IMR-90 (cell line): ENCODE measurements at regions not wholly inside any gene's neighbourhood (a gene's known extent, or its start where the extent isn't known, plus 50 kb on each side); places are given as distances from the start of the nearest gene placed in this dataset.

ENCODE experiments used
- ATAC-seq: fragments of 200-7000 bp; cut with Tn5 transposase; 2 replicates; pipeline ENCODE4 v1.9.1; 2020; ENCODE audit warnings: low read depth, mild to moderate bottlenecking, moderate library complexity
- BruUV-seq: library from RNA; stranded (reverse); fragments of 400-500 nt; replicated peaks from 2 replicates; lab custom pipeline; 2021; lab: Mats Ljungman, UMichigan
- CTCF ChIA-PET: fragments of 300-600 bp; formaldehyde crosslinking; extraction: SDS; loops from one replicate; lab custom pipeline; 2021; ENCODE audit warnings: antibody characterized with exemption; lab: Yijun Ruan, JAX
- POLR2A ChIA-PET: fragments of 300-600 bp; sonication (Branson Sonifier 250); formaldehyde crosslinking; loops from one replicate; lab custom pipeline; 2022; ENCODE audit warnings: antibody characterized with exemption; ENCODE audit not compliant: unreplicated experiment; lab: Charles Lee
- DNase-seq: peaks from one replicate; pipeline ENCODE4 v3.0.0; 2013
- H2AFZ ChIP-seq: replicated peaks from 2 replicates; pipeline ENCODE3; 2013; ENCODE audit warnings: low read length, mild to moderate bottlenecking; ENCODE audit not compliant: poor library complexity
- H2AK5ac ChIP-seq: 2 replicates; pipeline ENCODE4 v1.6.1; 2013; ENCODE audit warnings: low read depth, low read length, inconsistent platforms
- H2AK9ac ChIP-seq: replicated peaks from 2 replicates; pipeline ENCODE3; 2013; ENCODE audit warnings: mild to moderate bottlenecking, low read depth, low read length, moderate library complexity; ENCODE audit not compliant: poor library complexity
- H2BK120ac ChIP-seq: 2 replicates; pipeline ENCODE4 v1.6.1; 2013; ENCODE audit warnings: low read depth, low read length, inconsistent platforms
- H2BK15ac ChIP-seq: 3 replicates; pipeline ENCODE4 v1.6.1; 2013; ENCODE audit warnings: low read depth, low read length, inconsistent platforms
- H2BK20ac ChIP-seq: 2 replicates; pipeline ENCODE4 v1.6.1; 2013; ENCODE audit warnings: low read depth, mild to moderate bottlenecking, inconsistent platforms, low read length, moderate library complexity
- H2BK5ac ChIP-seq: 2 replicates; pipeline ENCODE4 v1.6.1; 2013; ENCODE audit warnings: mild to moderate bottlenecking, low read depth, low read length, inconsistent platforms; ENCODE audit not compliant: poor library complexity, severe bottlenecking
- H3K14ac ChIP-seq: replicated peaks from 2 replicates; pipeline ENCODE4 v1.6.1; 2013; ENCODE audit warnings: low read depth, low read length, inconsistent platforms
- H3K18ac ChIP-seq: 2 replicates; pipeline ENCODE4 v1.6.1; 2013; ENCODE audit warnings: low read depth, low read length, control low read depth
- H3K23ac ChIP-seq: 2 replicates; pipeline ENCODE4 v1.6.1; 2013; ENCODE audit warnings: low read depth, low read length, inconsistent platforms
- H3K27ac ChIP-seq: 2 replicates; pipeline ENCODE4 v1.5.1; 2013; ENCODE audit warnings: mild to moderate bottlenecking, control low read depth, low read length; ENCODE audit not compliant: insufficient read depth
- H3K27me3 ChIP-seq: 2 replicates; pipeline ENCODE4 v1.6.1; 2013; ENCODE audit warnings: low read length; ENCODE audit not compliant: control insufficient read depth, insufficient read depth
- H3K36me3 ChIP-seq: 2 replicates; pipeline ENCODE4 v1.6.1; 2013; ENCODE audit warnings: low read length, mixed read lengths; ENCODE audit not compliant: control insufficient read depth, insufficient read depth
- H3K4ac ChIP-seq: 2 replicates; pipeline ENCODE4 v1.6.1; 2013; ENCODE audit warnings: low read depth, low read length, inconsistent platforms
- H3K4me1 ChIP-seq: 2 replicates; pipeline ENCODE4 v1.6.1; 2013; ENCODE audit warnings: low read length, mixed read lengths; ENCODE audit not compliant: control insufficient read depth, insufficient read depth
- H3K4me2 ChIP-seq: 2 replicates; pipeline ENCODE4 v1.6.1; 2013; ENCODE audit warnings: low read depth, mild to moderate bottlenecking, control low read depth, low read length, moderate library complexity
- H3K4me3 ChIP-seq: 2 replicates; pipeline ENCODE4 v1.5.1; 2013; ENCODE audit warnings: low read depth, mild to moderate bottlenecking, control low read depth, low read length, moderate library complexity; ENCODE audit not compliant: insufficient read depth
- H3K56ac ChIP-seq: 2 replicates; pipeline ENCODE4 v1.6.1; 2013; ENCODE audit warnings: low read length, inconsistent platforms; ENCODE audit not compliant: insufficient read depth; ENCODE audit errors: extremely low read depth
- H3K79me1 ChIP-seq, 2 experiments: 2 replicates each; pipeline ENCODE4 v1.6.1; 2013; ENCODE audit warnings: low read length in 2 of 2, inconsistent platforms in 1 of 2, low read depth in 1 of 2
- H3K9ac ChIP-seq: 2 replicates; pipeline ENCODE4 v1.6.1; 2013; ENCODE audit warnings: low read depth, low read length, control low read depth
- H3K9me1 ChIP-seq: 2 replicates; pipeline ENCODE4 v1.6.1; 2013; ENCODE audit warnings: low read length, inconsistent platforms; ENCODE audit not compliant: insufficient read depth
- H3K9me3 ChIP-seq: 2 replicates; pipeline ENCODE4 v1.6.1; 2013; ENCODE audit warnings: low read length; ENCODE audit not compliant: control insufficient read depth, insufficient read depth
- H4K20me1 ChIP-seq: 2 replicates; pipeline ENCODE4 v1.6.1; 2013; ENCODE audit warnings: low read length, inconsistent platforms; ENCODE audit not compliant: insufficient read depth
- H4K5ac ChIP-seq: 2 replicates; pipeline ENCODE4 v1.6.1; 2013; ENCODE audit warnings: mild to moderate bottlenecking, low read depth, low read length, control low read depth
- H4K8ac ChIP-seq, 2 experiments: 2 replicates each; pipeline ENCODE4 v1.6.1; 2013; ENCODE audit warnings: low read depth in 2 of 2, low read length in 2 of 2, control low read depth in 1 of 2, inconsistent platforms in 1 of 2
- H4K91ac ChIP-seq: 2 replicates; pipeline ENCODE4 v1.6.1; 2013; ENCODE audit warnings: low read depth, low read length, inconsistent platforms; ENCODE audit not compliant: insufficient read depth
- BHLHE40 ChIP-seq: fragments of 150-350 bp; IDR thresholded peaks from 2 replicates; pipeline ENCODE4 v1.6.1; 2016; ENCODE audit warnings: mild to moderate bottlenecking, low read depth, low read length
- CEBPB ChIP-seq: IDR thresholded peaks from 2 replicates; pipeline ENCODE4 v1.6.1; 2012; ENCODE audit warnings: low read depth, low read length, improper control_type of control experiment
- CHD1 ChIP-seq: IDR thresholded peaks from 2 replicates; pipeline ENCODE4 v1.6.1; 2012; ENCODE audit warnings: low read depth, low read length, improper control_type of control experiment
- CTCF ChIP-seq: conservative IDR thresholded peaks from 2 replicates; pipeline ENCODE4 v1.5.1; 2012; ENCODE audit warnings: mild to moderate bottlenecking, low read depth, low read length, improper control_type of control experiment
- ELK1 ChIP-seq: fragments of 150-350 bp; IDR thresholded peaks from 2 replicates; pipeline ENCODE4 v1.6.1; 2016; ENCODE audit warnings: low read depth, mild to moderate bottlenecking, low read length, moderate library complexity, borderline replicate concordance
- FOS ChIP-seq: fragments of 150-350 bp; IDR thresholded peaks from 2 replicates; pipeline ENCODE4 v1.6.1; 2016; ENCODE audit warnings: low read depth, low read length
- MAFK ChIP-seq: IDR thresholded peaks from 2 replicates; pipeline ENCODE4 v1.6.1; 2012; ENCODE audit warnings: low read depth, low read length, improper control_type of control experiment
- MAZ ChIP-seq: IDR thresholded peaks from 2 replicates; pipeline ENCODE4 v1.6.1; 2012; ENCODE audit warnings: low read depth, mild to moderate bottlenecking, low read length, improper control_type of control experiment, moderate library complexity, borderline replicate concordance
- MXI1 ChIP-seq: IDR thresholded peaks from 2 replicates; pipeline ENCODE4 v1.6.1; 2012; ENCODE audit warnings: low read depth, mild to moderate bottlenecking, low read length, moderate library complexity, borderline replicate concordance
- NFE2L2 ChIP-seq: fragments of 150-350 bp; IDR thresholded peaks from 2 replicates; pipeline ENCODE4 v1.6.1; 2016; ENCODE audit warnings: low read depth, mild to moderate bottlenecking, low read length
- POLR2A ChIP-seq: IDR thresholded peaks from 2 replicates; pipeline ENCODE4 v1.6.1; 2012; ENCODE audit warnings: mild to moderate bottlenecking, low read depth, low read length
- RAD21 ChIP-seq: IDR thresholded peaks from 2 replicates; pipeline ENCODE4 v1.6.1; 2012; ENCODE audit warnings: low read length, improper control_type of control experiment
- RCOR1 ChIP-seq: IDR thresholded peaks from 2 replicates; pipeline ENCODE4 v1.6.1; 2012; ENCODE audit warnings: mild to moderate bottlenecking, low read length, improper control_type of control experiment; ENCODE audit not compliant: insufficient replicate concordance
- RFX5 ChIP-seq: IDR thresholded peaks from 2 replicates; pipeline ENCODE4 v1.8.0; 2012; ENCODE audit warnings: low read depth, mild to moderate bottlenecking, low read length, moderate library complexity
- SMC3 ChIP-seq: fragments of 150-350 bp; IDR thresholded peaks from 2 replicates; pipeline ENCODE4 v1.6.1; 2016; ENCODE audit warnings: low read depth, mild to moderate bottlenecking, antibody characterized with exemption, low read length, moderate library complexity
- USF2 ChIP-seq: fragments of 150-350 bp; IDR thresholded peaks from 2 replicates; pipeline ENCODE4 v1.6.1; 2017; ENCODE audit warnings: mild to moderate bottlenecking, antibody characterized with exemption, low read length, low read depth
- WGBS, 2 experiments: methylation state at CpG; one replicate each; pipeline versions ENCODE4 v1.1.5 to v1.1.7; 2013; ENCODE audit warnings: missing lambda C conversion rate in 2 of 2; ENCODE audit not compliant: insufficient read length in 1 of 2; ENCODE audit errors: extremely low coverage in 2 of 2; 5-methylcytosine and 5-hydroxymethylcytosine counted together
- dilution Hi-C: fragments of 300-500 bp; cut with HindIII; formaldehyde crosslinking; loops from one replicate; pipeline ENCODE4 v1.14.3; 2018; ENCODE audit warnings: low sequenced_read_pairs; ENCODE audit not compliant: unreplicated experiment
- in situ Hi-C: fragments of 300-500 bp; cut with MboI; formaldehyde crosslinking; loops from 3 replicates; pipeline ENCODE4 v1.14.3; 2019; ENCODE audit warnings: low sequenced_read_pairs, inconsistent platforms, mixed read lengths
- intact Hi-C: fragments of 100-400 bp; cut with micrococcal nuclease; formaldehyde crosslinking; loops from 2 replicates; pipeline ENCODE4 v1.10.0; 2022

GRCh38 chr18:22601481-22601880, 183.8 kb upstream of the CTAGE1 start:
- H4K91ac ChIP-seq, result no peak overlapping the region
- WGBS, 2 experiments, result 100% methylated on average over 2 of the region's 5 CpGs; no CpG with 5 or more reads in 1 of the 2 experiments
- no peak for DNase-seq

More at GRCh38 chr18:22601481-22601880, 183.8 kb upstream of the CTAGE1 start:
- no peaks in the 10 kb centered on the region for H3K9me1 ChIP-seq
- no peak overlapping the region for H3K4me2 ChIP-seq
- H3K56ac ChIP-seq, result no peak overlapping the region
- in situ Hi-C loops, result no loop called here
- ChIA-PET POLR2A (no interaction called here), CTCF (interaction anchor here (0.6 kb wide), 1 partner anchor 206 kb away, joined by 4 read pairs; no protein-coding TSS in a partner anchor)
- no peaks in the 10 kb centered on the region for H3K36me3 ChIP-seq
- H2AK9ac ChIP-seq, result no peak overlapping the region
- no peak overlapping the region for H3K9ac ChIP-seq
- no peak for TF ChIP-seq BHLHE40
- no peak for TF ChIP-seq RAD21
- no peak for TF ChIP-seq RFX5
- TF ChIP-seq CHD1, result no peak
- no peak for TF ChIP-seq POLR2A
- no peak for TF ChIP-seq SMC3
- no peak for TF ChIP-seq NFE2L2
- no peak for TF ChIP-seq MAZ
- TF ChIP-seq MXI1, result no peak
- TF ChIP-seq CTCF, result no peak
- no peak for TF ChIP-seq RCOR1
- TF ChIP-seq ELK1, result no peak
- no peak for TF ChIP-seq CEBPB
- TF ChIP-seq USF2, result no peak
- no peak for TF ChIP-seq MAFK
- TF ChIP-seq FOS, result no peak
- H3K9me3 ChIP-seq, result no peaks in the 10 kb centered on the region
- no TSS peak for BruUV-seq
- peaks cover 1% of the 10 kb centered on the region; the same call in 1 of the 2 replicates for H3K27me3 ChIP-seq
- H2AK5ac ChIP-seq, result no peak overlapping the region
- H2BK15ac ChIP-seq, result no peak overlapping the region
- H3K18ac ChIP-seq, result peak overlapping the region; percentile 34; the same call in 1 of the 2 replicates
- no peak overlapping the region for H2BK20ac ChIP-seq
- H3K27ac ChIP-seq, result no peak overlapping the region
- H4K20me1 ChIP-seq, result no peaks in the 10 kb centered on the region
- no peak overlapping the region for H3K4me3 ChIP-seq
- intact Hi-C loops, result no loop called here
- dilution Hi-C loops, result no loop called here
- no peak for ATAC-seq
- H4K8ac ChIP-seq, result no peak overlapping the region
- H3K14ac ChIP-seq, result 0 out of 2 replicates have a peak overlapping the region, but pooled peaks have one; percentile 21
- H3K23ac ChIP-seq, result no peak overlapping the region
- H3K4ac ChIP-seq, result no peak overlapping the region; the same call in 1 of the 2 replicates
- H2BK5ac ChIP-seq, result no peak overlapping the region
- no peak overlapping the region for H2BK120ac ChIP-seq
- H3K4me1 ChIP-seq, result no peaks in the 10 kb centered on the region; the same call in 1 of the 2 replicates
- no peak overlapping the region for H4K5ac ChIP-seq
- H3K79me1 ChIP-seq, result no peaks in the 10 kb centered on the region
- no peak overlapping the region for H2AFZ ChIP-seq
